GM12878 (cell line): ENCODE measurements at regions not wholly inside any gene's neighbourhood (a gene's known extent, or its start where the extent isn't known, plus 50 kb on each side); places are given as distances from the start of the nearest gene placed in this dataset.

Source experiments
- ATF2 ChIP-seq: IDR thresholded peaks from 2 replicates; pipeline ENCODE4 v1.6.1; 2012; ENCODE audit warnings: low read length, inconsistent platforms
- ATF7 ChIP-seq: fragments of 450-650 bp; IDR thresholded peaks from 2 replicates; pipeline ENCODE4 v1.6.1; 2016; ENCODE audit warnings: low read depth, mild to moderate bottlenecking
- CBX3 ChIP-seq: fragments of 200-600 bp; sonication (generic); IDR thresholded peaks from 2 replicates; pipeline ENCODE4 v1.6.1; 2016; ENCODE audit warnings: low read depth, borderline replicate concordance
- CBX5 ChIP-seq: sonication (generic); IDR thresholded peaks from 2 replicates; pipeline ENCODE4 v1.6.1; 2016; ENCODE audit warnings: low read depth, moderate library complexity, mild to moderate bottlenecking, inconsistent platforms
- CREM ChIP-seq: IDR thresholded peaks from 2 replicates; pipeline ENCODE4 v1.6.1; 2014; ENCODE audit warnings: antibody characterized with exemption, low read depth
- EP300 ChIP-seq, 2 experiments: fragments of 150-350 bp in 1 of 2; IDR thresholded peaks; 2 replicates each; pipeline ENCODE4 v1.6.1; 2011 to 2012; ENCODE audit warnings: low read depth in 2 of 2, low read length in 2 of 2, borderline replicate concordance in 1 of 2, improper control_type of control experiment in 1 of 2, inconsistent platforms in 1 of 2; ENCODE audit not compliant: control insufficient read depth in 1 of 2
- IKZF2 ChIP-seq, 2 experiments: fragments of 450-650 bp; IDR thresholded peaks; 2 replicates each; pipeline ENCODE4 v1.6.1; 2017; ENCODE audit warnings: mild to moderate bottlenecking in 2 of 2, moderate library complexity in 2 of 2
- KDM1A ChIP-seq: fragments of 200-600 bp; sonication (generic); IDR thresholded peaks from 2 replicates; pipeline ENCODE4 v1.6.1; 2016; ENCODE audit warnings: borderline replicate concordance
- MTA2 ChIP-seq: fragments of 450-650 bp; IDR thresholded peaks from 2 replicates; pipeline ENCODE4 v1.6.1; 2016; ENCODE audit warnings: low read depth, mild to moderate bottlenecking, moderate library complexity
- MYB ChIP-seq: fragments of 150-350 bp; IDR thresholded peaks from 2 replicates; pipeline ENCODE4 v1.6.1; 2014; ENCODE audit warnings: mild to moderate bottlenecking, low read depth, low read length, borderline replicate concordance
- NBN ChIP-seq: fragments of 450-650 bp; IDR thresholded peaks from 2 replicates; pipeline ENCODE4 v1.6.1; 2016
- NFIC ChIP-seq: IDR thresholded peaks from 2 replicates; pipeline ENCODE4 v1.6.1; 2012; ENCODE audit warnings: low read depth, mild to moderate bottlenecking, inconsistent platforms, low read length, moderate library complexity
- NFYA ChIP-seq: IDR thresholded peaks from 2 replicates; pipeline ENCODE4 v1.6.1; 2011; ENCODE audit warnings: low read depth, mild to moderate bottlenecking, low read length, improper control_type of control experiment, borderline replicate concordance
- POU2F2 ChIP-seq: IDR thresholded peaks from 3 replicates; pipeline ENCODE4 v1.6.1; 2011; ENCODE audit warnings: low read depth, mild to moderate bottlenecking, low read length, borderline replicate concordance
- RFX5 ChIP-seq: IDR thresholded peaks from 2 replicates; pipeline ENCODE4 v1.6.1; 2011; ENCODE audit warnings: low read depth, low read length, improper control_type of control experiment
- SMAD5 ChIP-seq: IDR thresholded peaks from 2 replicates; pipeline ENCODE4 v1.6.1; 2016; ENCODE audit warnings: antibody characterized with exemption, low read depth
- SPI1 ChIP-seq: IDR thresholded peaks from 2 replicates; pipeline ENCODE4 v1.6.1; 2011; ENCODE audit warnings: low read depth, mild to moderate bottlenecking, low read length, moderate library complexity, borderline replicate concordance; ENCODE audit not compliant: insufficient read depth
- SREBF1 ChIP-seq: IDR thresholded peaks from 2 replicates; pipeline ENCODE4 v1.6.1; 2012; ENCODE audit warnings: mild to moderate bottlenecking, low read length
- STAT3 ChIP-seq: IDR thresholded peaks from 2 replicates; pipeline ENCODE4 v1.6.1; 2011; ENCODE audit warnings: low read depth, low read length, improper control_type of control experiment
- TCF7 ChIP-seq: IDR thresholded peaks from 2 replicates; pipeline ENCODE4 v1.6.1; 2014; ENCODE audit warnings: antibody characterized with exemption, borderline replicate concordance
- ZBED1 ChIP-seq: IDR thresholded peaks from 2 replicates; pipeline ENCODE4 v1.6.1; 2016; ENCODE audit warnings: borderline replicate concordance
- ZNF217 ChIP-seq: fragments of 450-650 bp; IDR thresholded peaks from 2 replicates; pipeline ENCODE4 v1.6.1; 2017; ENCODE audit warnings: antibody characterized with exemption, mild to moderate bottlenecking
- ZNF592 ChIP-seq: fragments of 450-650 bp; IDR thresholded peaks from 2 replicates; pipeline ENCODE4 v1.6.1; 2017; ENCODE audit warnings: mild to moderate bottlenecking, moderate library complexity
- ZZZ3 ChIP-seq: IDR thresholded peaks from 2 replicates; pipeline ENCODE4 v1.6.1; 2011; ENCODE audit warnings: low read depth; ENCODE audit not compliant: control insufficient read depth, insufficient read length
- TF ChIP-seq, protein P1 (sequence below): fragments of 450-650 bp; IDR thresholded peaks from 2 replicates; pipeline ENCODE4 v1.6.1; 2017; ENCODE audit warnings: borderline replicate concordance
- TF ChIP-seq, protein P2 (sequence below): IDR thresholded peaks from 2 replicates; pipeline ENCODE4 v1.6.1; 2012; ENCODE audit warnings: low read depth, low read length, improper control_type of control experiment

GRCh38 chr9:1469996-1470395 lies 419.8 kb downstream of the DMRT2 start (continued):
- peak; percentile 54; the same call in 1 of the 2 replicates for TF ChIP-seq ZNF592
- TF ChIP-seq ZNF217, result no peak; the same call in 1 of the 2 replicates
- peak; percentile 51; the same call in 1 of the 2 replicates for TF ChIP-seq CREM
- no peak for TF ChIP-seq MYB
- TF ChIP-seq ZBED1, result peak; percentile 74
- TF ChIP-seq, protein P1, sequence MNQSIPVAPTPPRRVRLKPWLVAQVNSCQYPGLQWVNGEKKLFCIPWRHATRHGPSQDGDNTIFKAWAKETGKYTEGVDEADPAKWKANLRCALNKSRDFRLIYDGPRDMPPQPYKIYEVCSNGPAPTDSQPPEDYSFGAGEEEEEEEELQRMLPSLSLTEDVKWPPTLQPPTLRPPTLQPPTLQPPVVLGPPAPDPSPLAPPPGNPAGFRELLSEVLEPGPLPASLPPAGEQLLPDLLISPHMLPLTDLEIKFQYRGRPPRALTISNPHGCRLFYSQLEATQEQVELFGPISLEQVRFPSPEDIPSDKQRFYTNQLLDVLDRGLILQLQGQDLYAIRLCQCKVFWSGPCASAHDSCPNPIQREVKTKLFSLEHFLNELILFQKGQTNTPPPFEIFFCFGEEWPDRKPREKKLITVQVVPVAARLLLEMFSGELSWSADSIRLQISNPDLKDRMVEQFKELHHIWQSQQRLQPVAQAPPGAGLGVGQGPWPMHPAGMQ, result no peak
- TF ChIP-seq CBX5, result no peak
- TF ChIP-seq SMAD5, result no peak
- TF ChIP-seq ATF2, result peak; percentile 80
- TF ChIP-seq SREBF1, result no peak
- TF ChIP-seq, protein P2, sequence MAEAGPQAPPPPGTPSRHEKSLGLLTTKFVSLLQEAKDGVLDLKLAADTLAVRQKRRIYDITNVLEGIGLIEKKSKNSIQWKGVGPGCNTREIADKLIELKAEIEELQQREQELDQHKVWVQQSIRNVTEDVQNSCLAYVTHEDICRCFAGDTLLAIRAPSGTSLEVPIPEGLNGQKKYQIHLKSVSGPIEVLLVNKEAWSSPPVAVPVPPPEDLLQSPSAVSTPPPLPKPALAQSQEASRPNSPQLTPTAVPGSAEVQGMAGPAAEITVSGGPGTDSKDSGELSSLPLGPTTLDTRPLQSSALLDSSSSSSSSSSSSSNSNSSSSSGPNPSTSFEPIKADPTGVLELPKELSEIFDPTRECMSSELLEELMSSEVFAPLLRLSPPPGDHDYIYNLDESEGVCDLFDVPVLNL, result no peak
- TF ChIP-seq IKZF2 (IDR thresholded peaks at IDR 0.05), result peak in 1 of 2 experiments; percentile 22; a peak in 1 of 4 replicates
- peak; percentile 68; the same call in 1 of the 2 replicates for TF ChIP-seq NFIC
- TF ChIP-seq CBX3, result no peak
- no peak for TF ChIP-seq STAT3
- no peak for TF ChIP-seq NFYA
- peak; percentile 89 for TF ChIP-seq ATF7
- no peak for TF ChIP-seq NBN
- peak; percentile 35; the same call in 1 of the 2 replicates for TF ChIP-seq MTA2
- no peak for TF ChIP-seq EP300 (IDR thresholded peaks at IDR 0.05; ENCODE audit: borderline replicate concordance in 1 of 2, control insufficient read depth in 1 of 2, low read depth in 2 of 2, low read length in 2 of 2)
- no peak for TF ChIP-seq POU2F2
- no peak for TF ChIP-seq RFX5
- no peak for TF ChIP-seq TCF7
- no peak for TF ChIP-seq SPI1
- no peak for TF ChIP-seq KDM1A
- no peak for TF ChIP-seq ZZZ3
